Uterus (tissue), 3 donors: ENCODE measurements at regions not wholly inside any gene's neighbourhood (a gene's known extent, or its start where the extent isn't known, plus 50 kb on each side); places are given as distances from the start of the nearest gene placed in this dataset.

Source experiments
- DNase-seq, 2 donors: peaks; one replicate each; pipeline ENCODE4 v3.0.0-alpha.2; 2019 to 2020
- H3K27ac ChIP-seq, 2 donors: fragments of 200-600 bp; sonication (generic); 1 replicate in 1 of 2; 2 replicates in 1 of 2; pipeline ENCODE4 v1.5.1; 2016 to 2018
- H3K27me3 ChIP-seq, 2 donors: fragments of 200-600 bp; sonication (generic); one replicate each; pipeline ENCODE4 v1.5.1; 2018 to 2019; ENCODE audit warnings: control low read depth in 1 of 2
- H3K36me3 ChIP-seq, 2 donors: fragments of 200-600 bp; sonication (generic); one replicate each; pipeline ENCODE4 v1.5.1; 2019; ENCODE audit warnings: control low read depth in 1 of 2
- H3K4me1 ChIP-seq, 2 donors: fragments of 200-600 bp; sonication (generic); one replicate each; pipeline ENCODE4 v1.5.1; 2018 to 2019; ENCODE audit warnings: control low read depth in 1 of 2
- H3K4me3 ChIP-seq, 2 donors: fragments of 200-600 bp; sonication (generic); 1 replicate in 1 of 2; 2 replicates in 1 of 2; pipeline ENCODE4 v1.5.1; 2018 to 2019; ENCODE audit warnings: mild to moderate bottlenecking in 1 of 2
- H3K9me3 ChIP-seq, 2 donors: fragments of 200-600 bp; sonication (generic); one replicate each; pipeline ENCODE4 v1.5.1; 2019; ENCODE audit warnings: control low read depth in 1 of 2
- POLR2A ChIP-seq, 2 donors: fragments of 450-650 bp; IDR thresholded peaks; one replicate each; pipeline ENCODE4 v1.6.1; 2016; ENCODE audit warnings: antibody characterized with exemption in 2 of 2, mild to moderate bottlenecking in 1 of 2, moderate library complexity in 1 of 2
- intact Hi-C: fragments of 100-400 bp; cut with DNase I; formaldehyde crosslinking; loops from one replicate; pipeline ENCODE4 v1.15.1; 2023; ENCODE audit warnings: low total_unique reads
- TF ChIP-seq, protein P1 (sequence below), 4 experiments: fragments of 200-600 bp in 2 of 4; fragments of 450-650 bp in 2 of 4; sonication (generic) in 2 of 4; IDR thresholded peaks; one replicate each; pipeline ENCODE4 v1.5.1; 2016 to 2019; ENCODE audit warnings: antibody characterized with exemption in 4 of 4, mild to moderate bottlenecking in 2 of 4, moderate library complexity in 1 of 4
- donor health status: DM: yes; HTN: yes; CAD: no.

- Histone ChIP-seq H3K4me1 (no peaks in the 10 kb centered on the region), H3K27me3 (no peaks in the 10 kb centered on the region), H3K27ac (no peak overlapping the region), H3K4me3 (no peak overlapping the region), H3K9me3 (no peaks in the 10 kb centered on the region), H3K36me3 (no peaks in the 10 kb centered on the region)
- DNase-seq = no peak
- intact Hi-C loops = no loop called here
- no peak for TF ChIP-seq POLR2A (IDR thresholded peaks at IDR 0.05)
- TF ChIP-seq, protein P1, sequence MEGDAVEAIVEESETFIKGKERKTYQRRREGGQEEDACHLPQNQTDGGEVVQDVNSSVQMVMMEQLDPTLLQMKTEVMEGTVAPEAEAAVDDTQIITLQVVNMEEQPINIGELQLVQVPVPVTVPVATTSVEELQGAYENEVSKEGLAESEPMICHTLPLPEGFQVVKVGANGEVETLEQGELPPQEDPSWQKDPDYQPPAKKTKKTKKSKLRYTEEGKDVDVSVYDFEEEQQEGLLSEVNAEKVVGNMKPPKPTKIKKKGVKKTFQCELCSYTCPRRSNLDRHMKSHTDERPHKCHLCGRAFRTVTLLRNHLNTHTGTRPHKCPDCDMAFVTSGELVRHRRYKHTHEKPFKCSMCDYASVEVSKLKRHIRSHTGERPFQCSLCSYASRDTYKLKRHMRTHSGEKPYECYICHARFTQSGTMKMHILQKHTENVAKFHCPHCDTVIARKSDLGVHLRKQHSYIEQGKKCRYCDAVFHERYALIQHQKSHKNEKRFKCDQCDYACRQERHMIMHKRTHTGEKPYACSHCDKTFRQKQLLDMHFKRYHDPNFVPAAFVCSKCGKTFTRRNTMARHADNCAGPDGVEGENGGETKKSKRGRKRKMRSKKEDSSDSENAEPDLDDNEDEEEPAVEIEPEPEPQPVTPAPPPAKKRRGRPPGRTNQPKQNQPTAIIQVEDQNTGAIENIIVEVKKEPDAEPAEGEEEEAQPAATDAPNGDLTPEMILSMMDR (IDR thresholded peaks at IDR 0.05) = no peak
Observed at GRCh38 chr4:166312166-166312565, 439.1 kb downstream of the TLL1 start.

DNA sequence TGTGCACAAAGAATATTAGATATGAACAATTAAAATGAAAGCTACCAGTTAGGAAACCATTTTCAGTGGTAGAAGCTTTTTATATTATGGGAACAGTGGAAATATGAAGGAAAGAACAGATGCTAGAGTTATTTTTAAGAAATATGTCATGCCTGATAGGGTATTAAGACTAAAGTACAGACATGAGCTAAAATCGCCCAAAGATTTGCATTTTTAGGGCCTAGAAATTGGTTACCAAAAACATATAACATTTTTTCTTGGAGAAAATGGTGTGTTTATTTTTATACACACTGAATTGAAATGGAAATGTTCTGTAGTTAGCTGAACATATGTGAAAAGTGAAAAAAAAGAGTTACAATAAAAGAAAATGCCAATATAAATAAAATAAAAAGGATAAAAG lies 441.9 kb downstream of the TLL1 start:
- H3K4me1 ChIP-seq = no peaks in the 10 kb centered on the region
- TF ChIP-seq, protein P1 (IDR thresholded peaks at IDR 0.05) = no peak
- no peak for TF ChIP-seq POLR2A (IDR thresholded peaks at IDR 0.05)
- no peak for DNase-seq
- H3K36me3 ChIP-seq = no peaks in the 10 kb centered on the region
- no peak overlapping the region for H3K4me3 ChIP-seq
- no peak overlapping the region for H3K27ac ChIP-seq
- intact Hi-C loops = no loop called here
- no peaks in the 10 kb centered on the region for H3K9me3 ChIP-seq
- H3K27me3 ChIP-seq = no peaks in the 10 kb centered on the region

- H3K36me3 ChIP-seq = no peaks in the 10 kb centered on the region
- intact Hi-C loops = no loop called here
- no peaks in the 10 kb centered on the region for H3K4me1 ChIP-seq
- H3K27ac ChIP-seq = no peak overlapping the region
- no peak overlapping the region for H3K4me3 ChIP-seq
- H3K27me3 ChIP-seq = peaks cover 0 to 5% of the 10 kb centered on the region in 2 donors
- H3K9me3 ChIP-seq = no peaks in the 10 kb centered on the region
- TF ChIP-seq POLR2A (IDR thresholded peaks at IDR 0.05) = no peak
- TF ChIP-seq, protein P1 (IDR thresholded peaks at IDR 0.05) = no peak
- no peak for DNase-seq
Observed at GRCh38 chr4:166315721-166316467, 442.9 kb downstream of the TLL1 start.

GRCh38 chr4:166318810-166319525 lies 445.9 kb downstream of the TLL1 start:
- Histone ChIP-seq H3K27ac (no peak overlapping the region), H3K9me3 (no peaks in the 10 kb centered on the region), H3K4me1 (no peaks in the 10 kb centered on the region), H3K36me3 (no peaks in the 10 kb centered on the region), H3K27me3 (peaks cover 0 to 5% of the 10 kb centered on the region in 2 donors), H3K4me3 (no peak overlapping the region)
- DNase-seq = no peak
- TF ChIP-seq, protein P1 (IDR thresholded peaks at IDR 0.05) = no peak
- no peak for TF ChIP-seq POLR2A (IDR thresholded peaks at IDR 0.05)
- intact Hi-C loops = no loop called here

DNA sequence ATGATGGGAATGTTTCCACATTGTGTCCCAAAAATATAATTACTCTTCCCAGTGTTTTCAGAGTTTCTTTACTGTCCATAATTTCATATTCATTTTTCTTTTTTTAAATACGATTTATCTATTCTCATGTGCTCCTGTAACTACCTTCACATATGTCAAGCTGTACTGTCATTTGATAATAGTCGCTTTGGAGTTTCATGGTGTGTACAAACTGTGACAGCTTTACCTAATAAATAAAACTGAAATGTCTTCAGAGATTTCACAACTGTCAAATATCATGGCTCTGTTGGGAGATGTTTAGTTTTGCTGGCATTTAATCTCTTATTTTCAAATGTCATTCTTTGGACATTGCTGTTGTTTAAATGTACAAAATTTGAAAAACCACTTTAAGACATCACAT lies 450.2 kb downstream of the TLL1 start:
- no peak overlapping the region for H3K4me3 ChIP-seq
- H3K4me1 ChIP-seq = no peaks in the 10 kb centered on the region
- peaks cover 0 to 5% of the 10 kb centered on the region in 2 donors for H3K27me3 ChIP-seq
- no peak for TF ChIP-seq POLR2A (IDR thresholded peaks at IDR 0.05)
- TF ChIP-seq, protein P1 (IDR thresholded peaks at IDR 0.05) = no peak
- intact Hi-C loops = no loop called here
- no peak for DNase-seq
- H3K27ac ChIP-seq = no peak overlapping the region
- H3K36me3 ChIP-seq = no peaks in the 10 kb centered on the region
- no peaks in the 10 kb centered on the region for H3K9me3 ChIP-seq
